Activated CD4-positive, CD25-positive, alpha-beta regulatory T cell (primary cell): ENCODE measurements at regions not wholly inside any gene's neighbourhood (a gene's known extent, or its start where the extent isn't known, plus 50 kb on each side); places are given as distances from the start of the nearest gene placed in this dataset.

ENCODE experiments used
- DNase-seq, 4 experiments: peaks; one replicate each; lab custom pipeline; 2025; lab: John Stamatoyannopoulos, UW

- no peak for DNase-seq
These were observed 57.4 kb downstream of the IGLL1 start for GRCh38 chr22:23522623-23523251.

GRCh38 chr22:23521441-23522113 lies 58.5 kb downstream of the IGLL1 start:
- peak; percentile 8 to 26 (median 23) for DNase-seq

- no peak for DNase-seq
These were observed 59.1 kb downstream of the IGLL1 start for GRCh38 chr22:23520863-23521440.

- no peak for DNase-seq
These were observed 60.5 kb downstream of the IGLL1 start for GRCh38 chr22:23519442-23520157.

DNA sequence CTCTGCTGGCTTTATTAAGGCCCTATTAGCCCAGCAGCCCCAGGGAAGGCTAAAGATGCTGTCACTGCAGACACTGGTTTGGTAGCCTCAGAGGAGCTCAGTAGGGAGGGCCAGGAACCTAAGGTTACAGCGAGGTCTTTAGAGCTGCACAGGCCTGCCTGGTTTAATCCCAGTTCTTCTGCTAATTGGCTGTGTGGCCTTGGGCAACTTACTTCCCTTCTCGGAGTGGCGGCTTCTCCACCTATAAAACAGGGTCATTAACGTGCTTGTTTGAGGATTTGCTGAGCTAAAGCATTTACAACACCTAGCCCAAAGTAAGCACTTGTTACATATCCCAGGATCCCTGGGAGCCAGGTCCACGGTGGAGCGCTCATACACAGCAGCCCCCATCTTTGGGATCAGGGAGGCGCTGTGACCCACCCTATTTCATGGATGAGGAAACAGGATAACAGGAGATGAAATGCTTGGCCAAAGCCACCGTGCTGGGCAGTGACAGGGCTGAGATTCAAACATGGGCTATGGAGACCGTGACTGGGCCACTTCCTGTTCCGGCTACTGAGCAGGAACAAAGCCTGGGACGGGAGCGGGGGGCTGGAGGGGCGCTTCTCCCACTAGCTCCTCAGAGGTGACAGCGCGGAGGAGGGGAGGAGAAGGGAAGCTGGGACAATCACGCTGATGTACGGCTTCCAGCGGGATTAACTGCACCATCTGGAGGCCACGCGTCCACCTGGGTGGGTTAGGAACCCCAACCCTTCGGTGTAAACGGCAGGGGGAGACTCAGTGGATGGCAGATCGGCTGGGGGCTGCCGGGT lies 61.5 kb downstream of the IGLL1 start:
- DNase-seq: no peak

DNA sequence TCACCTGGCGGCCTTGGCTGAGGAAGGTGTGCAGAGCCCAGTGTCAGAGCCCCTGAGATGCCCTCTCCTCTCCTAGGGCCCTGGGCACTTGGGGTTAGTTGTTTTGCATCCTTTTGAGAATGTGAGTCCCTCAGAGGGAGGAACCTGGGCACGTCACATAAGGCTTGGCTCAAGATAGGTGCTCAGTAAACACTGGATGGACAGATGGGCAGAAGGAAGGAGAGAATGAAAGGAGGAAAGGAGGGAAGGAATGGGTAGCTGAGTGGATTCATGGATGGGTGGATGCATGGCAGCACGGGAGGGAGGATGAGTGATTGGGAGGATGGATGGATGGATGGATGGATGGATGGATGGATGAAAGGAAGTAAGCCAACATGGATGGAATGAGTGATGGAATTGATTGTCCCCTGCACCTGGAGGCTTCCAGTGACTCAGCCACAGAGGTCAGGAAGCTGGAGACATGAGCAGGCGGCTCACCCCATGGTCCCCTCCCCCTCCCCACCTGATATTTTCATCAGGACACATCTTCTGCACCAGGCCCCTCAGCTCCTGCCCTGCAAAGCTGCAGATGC lies 62.2 kb downstream of the IGLL1 start:
- no peak for DNase-seq

DNA sequence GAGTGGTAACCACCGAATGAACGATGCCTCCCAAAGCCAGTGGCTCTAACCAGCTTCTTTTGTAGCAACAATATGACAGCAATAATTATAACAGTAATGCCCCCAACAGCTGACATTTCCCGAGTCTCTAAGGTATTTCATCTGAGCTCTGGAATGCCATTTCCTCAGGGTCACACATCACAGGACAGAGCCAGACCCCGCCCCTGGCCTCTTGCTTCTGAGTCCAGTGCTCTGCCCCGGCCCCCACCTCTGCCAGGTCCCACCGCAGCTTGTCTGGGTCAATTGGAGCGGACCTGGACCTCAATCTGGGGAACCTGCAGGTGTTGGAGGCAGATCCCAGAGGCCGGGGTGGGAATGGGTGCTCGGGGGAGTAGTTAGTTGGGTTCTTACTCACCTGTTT lies 63.8 kb downstream of the IGLL1 start:
- DNase-seq: no peak

DNA sequence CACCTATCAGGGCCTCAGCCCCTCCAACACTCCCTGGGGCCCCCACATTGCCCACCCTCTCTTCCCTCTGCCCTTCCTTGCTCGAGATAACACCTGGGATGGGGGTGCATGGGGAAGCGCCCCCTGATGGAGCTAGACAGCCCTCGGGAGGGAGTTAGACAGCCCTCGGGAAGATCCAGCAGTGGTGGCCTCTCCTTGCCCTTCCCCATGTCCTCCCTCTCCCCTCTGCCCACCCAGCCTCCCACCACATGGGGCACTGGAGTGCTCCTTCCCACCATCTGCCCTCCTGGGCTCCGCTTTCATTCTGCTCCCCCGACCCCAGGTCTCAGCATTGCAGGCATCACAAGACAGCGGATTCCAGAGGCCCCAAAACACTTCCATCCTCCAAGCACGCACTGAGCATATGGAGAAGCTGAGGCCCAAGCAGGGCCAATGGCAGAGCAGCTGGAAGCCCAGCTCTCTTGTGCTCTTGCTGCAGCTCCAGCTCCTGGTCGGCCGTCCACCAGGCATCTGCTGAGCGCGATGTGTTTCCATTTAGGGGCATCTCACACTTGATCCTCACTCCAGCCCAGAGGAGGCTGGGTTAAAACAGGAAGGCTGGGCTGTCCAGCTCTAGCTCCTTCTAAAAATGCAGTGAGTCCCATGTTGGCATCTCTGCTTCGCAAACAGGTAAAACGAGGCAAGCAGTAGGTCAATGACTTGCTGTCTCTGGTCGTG lies 65.6 kb downstream of the IGLL1 start:
- DNase-seq: no peak

- no peak for DNase-seq
These were observed 66.4 kb downstream of the IGLL1 start for GRCh38 chr22:23513705-23514104.

- DNase-seq: no peak
These were observed 67.0 kb downstream of the IGLL1 start for GRCh38 chr22:23513133-23513532.

DNA sequence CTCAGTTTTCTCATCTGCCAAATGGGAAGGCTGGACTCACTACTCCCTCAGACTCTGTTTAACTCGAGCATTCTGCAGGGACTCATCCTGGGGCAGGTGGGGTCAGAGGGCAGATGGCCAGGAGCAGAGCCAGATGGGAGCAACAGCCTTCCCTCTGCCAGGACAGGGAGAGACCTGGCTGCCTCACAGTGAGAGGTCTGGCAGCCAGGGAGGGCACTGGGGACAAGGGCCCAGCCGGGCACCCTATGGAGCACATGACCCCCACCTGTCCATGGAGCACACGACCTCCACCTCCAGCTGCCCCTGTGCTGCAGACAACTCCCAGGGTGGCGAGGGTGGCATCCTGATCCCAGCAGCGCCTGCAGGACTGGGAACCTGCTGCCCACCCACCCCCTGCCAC lies 67.4 kb downstream of the IGLL1 start:
- no peak for DNase-seq

DNA sequence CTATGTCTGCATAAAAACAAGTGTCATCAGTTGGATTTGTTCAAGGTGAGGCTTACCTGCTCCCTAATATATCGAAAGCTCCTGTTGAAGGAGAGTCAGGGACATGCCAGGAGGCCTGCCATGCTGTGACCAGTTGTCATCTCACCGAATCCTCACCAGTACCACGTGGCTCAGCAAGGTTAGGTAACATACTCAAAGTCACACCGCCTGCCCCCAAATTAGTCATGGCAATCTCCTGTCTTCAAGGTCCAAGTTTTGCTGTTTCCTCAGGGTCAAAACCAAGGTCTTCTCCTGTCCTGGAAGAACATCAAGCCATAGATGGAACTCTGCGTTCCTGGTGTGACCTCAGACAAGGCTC lies 67.8 kb downstream of the IGLL1 start:
- DNase-seq: no peak

DNA sequence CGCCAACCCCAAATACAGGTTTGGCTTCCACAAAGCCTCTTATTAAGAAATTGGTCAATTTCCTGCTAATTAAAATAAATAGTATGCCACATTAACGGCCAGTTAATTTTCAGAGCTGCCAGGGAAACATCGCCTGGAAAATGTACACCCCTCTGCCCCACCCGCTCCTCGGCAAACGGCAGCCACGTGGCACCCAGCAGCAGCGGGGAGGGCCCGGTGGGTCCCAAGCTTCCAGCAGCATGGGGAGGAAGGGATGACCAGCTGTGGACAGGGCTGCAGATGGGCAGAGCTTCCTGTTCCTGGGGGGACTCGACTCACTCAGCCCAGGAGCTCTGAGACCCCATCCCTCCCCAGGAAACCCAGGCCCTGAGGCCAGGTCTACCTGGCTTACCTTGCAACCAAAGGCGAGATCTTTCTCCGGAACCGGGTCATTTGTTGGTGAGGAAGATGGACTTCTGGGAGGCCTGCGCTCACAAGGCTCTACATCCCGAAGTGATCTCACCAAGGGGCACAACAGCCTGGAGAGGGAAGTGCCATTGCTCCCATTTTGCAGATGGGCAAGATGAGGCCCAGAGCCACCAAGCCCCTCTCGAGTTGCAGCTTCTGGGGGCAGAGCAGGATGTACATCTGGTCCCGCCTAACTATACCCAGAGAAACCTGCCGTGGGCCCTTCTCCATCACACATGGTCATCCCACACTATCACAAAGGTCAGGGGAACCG lies 68.3 kb downstream of the IGLL1 start:
- DNase-seq: no peak

DNA sequence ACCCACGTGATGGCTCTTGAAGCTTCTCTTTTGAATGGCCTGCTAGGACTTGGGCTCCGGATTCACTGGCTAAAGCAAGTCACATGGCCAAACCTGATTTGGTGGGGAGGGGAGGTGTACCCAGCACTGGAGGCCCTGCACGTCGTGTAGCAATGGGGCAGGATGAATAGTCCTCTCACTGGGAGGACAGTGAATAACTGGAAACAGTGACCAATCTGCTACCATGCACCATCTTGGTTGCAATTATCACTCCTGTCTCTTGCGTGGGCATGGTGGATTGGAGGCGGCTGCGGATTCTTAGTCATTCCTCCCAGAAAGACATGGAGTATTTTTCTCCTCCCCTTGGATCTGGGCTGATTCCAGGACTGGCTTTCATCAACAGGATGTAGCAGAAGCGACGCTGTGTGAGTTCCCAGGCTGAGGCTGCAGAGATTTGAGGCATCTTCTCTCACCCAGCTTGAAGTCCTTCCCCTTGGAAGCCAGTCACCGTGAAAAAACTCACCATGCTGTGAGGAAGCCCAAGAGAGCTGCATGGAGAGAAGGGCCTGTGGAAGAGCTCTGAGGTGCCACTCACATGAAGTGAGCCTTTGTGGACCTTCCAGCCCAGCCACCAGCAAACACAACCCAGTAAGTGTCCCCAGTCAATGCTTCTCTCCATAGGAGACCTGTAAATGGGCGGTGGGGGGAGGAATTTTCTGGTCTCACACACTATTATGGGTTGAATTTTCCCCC lies 70.4 kb downstream of the IGLL1 start:
- DNase-seq: no peak

- no peak for DNase-seq
These were observed 75.6 kb downstream of the IGLL1 start for GRCh38 chr22:23504516-23504915.

GRCh38 chr22:23503736-23504440 lies 76.2 kb downstream of the IGLL1 start:
- DNase-seq: no peak

DNA sequence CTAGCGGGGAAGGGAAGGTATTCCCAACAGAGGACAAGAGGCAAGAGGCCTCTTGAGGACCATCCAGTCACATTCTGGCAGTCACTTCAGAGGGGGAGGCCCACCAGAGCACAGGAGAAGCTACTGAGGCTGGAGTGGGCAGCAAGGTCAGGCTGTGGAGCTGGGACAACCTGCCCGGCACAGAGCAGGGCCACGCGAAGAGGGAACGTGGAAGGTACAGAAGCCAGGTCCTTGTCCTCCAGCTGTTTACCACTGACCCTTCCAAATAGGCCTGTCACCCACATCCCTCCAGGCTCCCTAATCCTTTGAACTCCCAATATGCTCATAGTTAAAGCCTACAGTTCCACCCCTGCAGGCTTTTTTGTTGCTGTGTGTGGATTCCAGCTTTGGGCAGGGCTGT lies 76.9 kb downstream of the IGLL1 start:
- no peak for DNase-seq

DNA sequence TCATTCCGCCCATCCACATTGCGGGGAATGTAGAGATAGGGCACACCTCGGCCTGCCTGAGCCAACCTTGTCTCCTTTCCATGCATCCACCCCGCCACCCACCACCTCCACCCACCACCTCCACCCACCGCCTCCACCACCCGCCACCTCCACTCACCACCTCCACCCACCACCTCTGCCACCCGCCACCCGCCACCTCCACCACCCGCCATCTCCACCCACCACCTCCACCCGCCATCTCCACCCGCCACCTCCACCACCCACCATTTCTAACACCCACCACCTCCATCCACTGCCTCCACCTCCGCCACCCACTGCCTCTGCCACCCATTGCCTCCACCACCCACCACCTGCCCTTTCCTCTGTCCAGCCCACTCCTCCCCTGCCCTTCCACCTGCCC lies 78.4 kb downstream of the IGLL1 start:
- no peak for DNase-seq

GRCh38 chr22:23501261-23501619 lies 78.8 kb downstream of the IGLL1 start:
- DNase-seq: no peak
